HFFc6 (cell line): ENCODE measurements at regions not wholly inside any gene's neighbourhood (a gene's known extent, or its start where the extent isn't known, plus 50 kb on each side); places are given as distances from the start of the nearest gene placed in this dataset.

Experiments
- DNase-seq: peaks from one replicate; pipeline ENCODE4 v3.0.0-alpha.2; 2018
- H3K27ac Mint-ChIP-seq: 2 replicates; pipeline ENCODE4 v1.8.0; 2020; ENCODE audit warnings: mild to moderate bottlenecking, mixed read lengths
- H3K27me3 Mint-ChIP-seq: 2 replicates; pipeline ENCODE4 v1.8.0; 2021; ENCODE audit warnings: mild to moderate bottlenecking, moderate library complexity, mixed read lengths; ENCODE audit not compliant: insufficient read depth
- H3K36me3 Mint-ChIP-seq: 2 replicates; pipeline ENCODE4 v1.8.0; 2021; ENCODE audit warnings: low read depth, mixed read lengths
- H3K4me1 Mint-ChIP-seq: 2 replicates; pipeline ENCODE4 v1.8.0; 2020; ENCODE audit warnings: low read depth, mixed read lengths
- H3K4me3 Mint-ChIP-seq: 2 replicates; pipeline ENCODE4 v1.8.0; 2020; ENCODE audit warnings: mild to moderate bottlenecking, moderate library complexity, mixed read lengths
- H3K9me3 Mint-ChIP-seq: 2 replicates; pipeline ENCODE4 v1.8.0; 2020; ENCODE audit warnings: mild to moderate bottlenecking, mixed read lengths
- TF ChIP-seq, protein P1 (sequence below): fragments of 200-600 bp; sonication (generic); IDR thresholded peaks from 2 replicates; pipeline ENCODE4 v1.5.0; 2021; ENCODE audit warnings: antibody characterized with exemption, mild to moderate bottlenecking

GRCh38 chr14:101108579-101109346 lies 205.2 kb upstream of the RTL1 start:
- Mint-ChIP-seq H3K36me3 (no peaks in the 10 kb centered on the region), H3K4me3 (no peak overlapping the region), H3K9me3 (no peaks in the 10 kb centered on the region), H3K4me1 (no peaks in the 10 kb centered on the region), H3K27me3 (peaks cover 15% of the 10 kb centered on the region), H3K27ac (no peak overlapping the region)
- TF ChIP-seq, protein P1, sequence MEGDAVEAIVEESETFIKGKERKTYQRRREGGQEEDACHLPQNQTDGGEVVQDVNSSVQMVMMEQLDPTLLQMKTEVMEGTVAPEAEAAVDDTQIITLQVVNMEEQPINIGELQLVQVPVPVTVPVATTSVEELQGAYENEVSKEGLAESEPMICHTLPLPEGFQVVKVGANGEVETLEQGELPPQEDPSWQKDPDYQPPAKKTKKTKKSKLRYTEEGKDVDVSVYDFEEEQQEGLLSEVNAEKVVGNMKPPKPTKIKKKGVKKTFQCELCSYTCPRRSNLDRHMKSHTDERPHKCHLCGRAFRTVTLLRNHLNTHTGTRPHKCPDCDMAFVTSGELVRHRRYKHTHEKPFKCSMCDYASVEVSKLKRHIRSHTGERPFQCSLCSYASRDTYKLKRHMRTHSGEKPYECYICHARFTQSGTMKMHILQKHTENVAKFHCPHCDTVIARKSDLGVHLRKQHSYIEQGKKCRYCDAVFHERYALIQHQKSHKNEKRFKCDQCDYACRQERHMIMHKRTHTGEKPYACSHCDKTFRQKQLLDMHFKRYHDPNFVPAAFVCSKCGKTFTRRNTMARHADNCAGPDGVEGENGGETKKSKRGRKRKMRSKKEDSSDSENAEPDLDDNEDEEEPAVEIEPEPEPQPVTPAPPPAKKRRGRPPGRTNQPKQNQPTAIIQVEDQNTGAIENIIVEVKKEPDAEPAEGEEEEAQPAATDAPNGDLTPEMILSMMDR: no peak
- DNase-seq: no peak

DNA sequence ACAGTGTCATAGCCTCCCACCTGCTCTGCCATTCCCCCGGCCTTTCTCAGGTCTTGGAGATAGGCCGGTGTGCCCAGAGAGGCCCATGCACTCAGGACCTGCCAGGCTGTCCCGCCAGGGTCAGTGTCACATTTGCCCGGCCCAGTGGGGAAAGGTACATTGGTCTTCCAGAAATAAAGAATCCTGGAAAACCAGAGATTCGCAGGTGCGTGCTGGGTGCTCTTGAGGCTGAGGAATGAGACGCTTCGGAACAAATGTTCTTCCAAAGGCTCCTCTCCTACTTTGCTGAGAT lies 205.8 kb upstream of the RTL1 start:
- Mint-ChIP-seq H3K4me3 (no peak overlapping the region), H3K4me1 (no peaks in the 10 kb centered on the region), H3K36me3 (no peaks in the 10 kb centered on the region), H3K27me3 (peaks cover 15% of the 10 kb centered on the region), H3K27ac (no peak overlapping the region), H3K9me3 (no peaks in the 10 kb centered on the region)
- no peak for DNase-seq
- TF ChIP-seq, protein P1: no peak

DNA sequence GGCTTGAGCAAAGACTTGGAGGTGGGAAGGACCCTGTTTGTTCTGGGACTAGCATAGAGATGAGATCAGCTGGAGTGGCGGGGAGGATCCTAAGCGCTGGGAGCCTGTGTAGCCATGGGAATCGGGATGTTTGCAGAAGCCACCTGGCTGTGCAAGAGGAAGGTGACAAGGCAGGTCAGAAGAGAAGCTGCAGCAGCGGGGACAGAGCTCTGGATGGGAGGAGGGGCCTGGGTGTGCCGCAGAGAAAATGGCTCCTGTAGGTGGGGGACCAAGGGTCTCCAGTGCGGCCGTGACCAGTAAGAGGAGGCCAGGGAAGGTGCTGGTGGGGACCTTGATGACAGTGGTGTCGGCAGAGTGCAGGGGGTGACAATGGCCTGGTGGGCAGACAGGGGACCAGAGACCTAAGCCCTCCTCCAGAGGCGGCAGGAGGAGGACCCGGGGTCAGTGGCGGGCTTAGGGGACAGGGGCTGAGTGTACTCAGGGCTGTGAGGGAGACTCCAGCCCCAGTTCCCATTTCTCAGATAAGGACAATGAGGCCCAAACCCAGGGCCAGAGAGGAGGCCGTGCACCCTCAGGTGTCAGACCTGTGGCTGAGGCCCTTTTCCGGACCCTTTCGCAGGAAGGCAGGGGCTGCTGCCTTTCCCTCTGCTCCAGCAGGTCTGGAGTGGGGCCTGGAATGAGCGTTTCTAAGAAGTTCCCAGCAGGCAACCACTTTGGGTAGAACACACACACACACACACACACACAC lies 206.6 kb upstream of the RTL1 start:
- DNase-seq: no peak
- H3K27me3 Mint-ChIP-seq: peaks cover 16% of the 10 kb centered on the region
- H3K36me3 Mint-ChIP-seq: no peaks in the 10 kb centered on the region
- H3K4me3 Mint-ChIP-seq: no peak overlapping the region
- no peaks in the 10 kb centered on the region for H3K4me1 Mint-ChIP-seq
- no peak overlapping the region for H3K27ac Mint-ChIP-seq
- H3K9me3 Mint-ChIP-seq: no peaks in the 10 kb centered on the region
- TF ChIP-seq, protein P1: no peak

GRCh38 chr14:101110729-101111619 lies 207.5 kb upstream of the RTL1 start:
- no peak for DNase-seq
- no peaks in the 10 kb centered on the region for H3K9me3 Mint-ChIP-seq
- no peaks in the 10 kb centered on the region for H3K36me3 Mint-ChIP-seq
- H3K27me3 Mint-ChIP-seq: peaks cover 15% of the 10 kb centered on the region
- H3K4me1 Mint-ChIP-seq: no peaks in the 10 kb centered on the region
- H3K27ac Mint-ChIP-seq: no peak overlapping the region
- H3K4me3 Mint-ChIP-seq: no peak overlapping the region
- TF ChIP-seq, protein P1: no peak

GRCh38 chr14:101111620-101112290 lies 208.2 kb upstream of the RTL1 start:
- Mint-ChIP-seq H3K27me3 (peaks cover 19% of the 10 kb centered on the region), H3K9me3 (no peaks in the 10 kb centered on the region), H3K27ac (no peak overlapping the region), H3K36me3 (no peaks in the 10 kb centered on the region), H3K4me1 (no peaks in the 10 kb centered on the region), H3K4me3 (no peak overlapping the region)
- TF ChIP-seq, protein P1: no peak
- no peak for DNase-seq
